HG02973 (cell line): ENCODE measurements at regions not wholly inside any gene's neighbourhood (a gene's known extent, or its start where the extent isn't known, plus 50 kb on each side); places are given as distances from the start of the nearest gene placed in this dataset.
"Not testable (repeated sequence)": the region's sequence is repeated elsewhere in the genome, so short reads cannot be mapped to it uniquely, and the experiment has no call there.

ENCODE experiments used
- ATAC-seq: cut with Tn5 transposase; IDR thresholded peaks from one replicate; pipeline ENCODE4 v1.9.1; 2021; ENCODE audit warnings: moderate library complexity; ENCODE audit not compliant: unreplicated experiment

GRCh38 chr15:19944261-19944888 lies 597.2 kb downstream of the GOLGA6L6 start:
- ATAC-seq = no peak

- no peak for ATAC-seq
These were observed 598.1 kb downstream of the GOLGA6L6 start for GRCh38 chr15:19943515-19943914.

- not testable (repeated sequence) for ATAC-seq
These were observed 638.3 kb downstream of the GOLGA6L6 start for GRCh38 chr15:19903281-19903680.

- ATAC-seq = not testable (repeated sequence)
These were observed 639.2 kb downstream of the GOLGA6L6 start for GRCh38 chr15:19902388-19902787.

- not testable (repeated sequence) for ATAC-seq
These were observed 640.2 kb downstream of the GOLGA6L6 start for GRCh38 chr15:19901414-19901813.

- no peak for ATAC-seq
These were observed 642.4 kb downstream of the GOLGA6L6 start for GRCh38 chr15:19899021-19899824.

- ATAC-seq = not testable (repeated sequence)
These were observed 652.8 kb downstream of the GOLGA6L6 start for GRCh38 chr15:19888811-19889210.

- not testable (repeated sequence) for ATAC-seq
These were observed 697.5 kb downstream of the GOLGA6L6 start for GRCh38 chr15:19844061-19844460.
